Thyroid gland (tissue), 4 donors: ENCODE measurements at regions not wholly inside any gene's neighbourhood (a gene's known extent, or its start where the extent isn't known, plus 50 kb on each side); places are given as distances from the start of the nearest gene placed in this dataset.

ENCODE experiments used
- POLR2A ChIP-seq, 2 donors: fragments of 450-650 bp; IDR thresholded peaks; one replicate each; pipeline ENCODE4 v1.6.1; 2017; ENCODE audit warnings: antibody characterized with exemption in 2 of 2, mild to moderate bottlenecking in 2 of 2, moderate library complexity in 1 of 2
- TF ChIP-seq, protein P1 (sequence below), 6 experiments: fragments of 200-600 bp in 3 of 6; fragments of 450-650 bp in 3 of 6; sonication (generic) in 3 of 6; IDR thresholded peaks; one replicate each; pipeline ENCODE4 v1.5.1; 2016 to 2019; ENCODE audit warnings: antibody characterized with exemption in 6 of 6, mild to moderate bottlenecking in 2 of 6, inconsistent platforms in 1 of 6, moderate library complexity in 1 of 6

DNA sequence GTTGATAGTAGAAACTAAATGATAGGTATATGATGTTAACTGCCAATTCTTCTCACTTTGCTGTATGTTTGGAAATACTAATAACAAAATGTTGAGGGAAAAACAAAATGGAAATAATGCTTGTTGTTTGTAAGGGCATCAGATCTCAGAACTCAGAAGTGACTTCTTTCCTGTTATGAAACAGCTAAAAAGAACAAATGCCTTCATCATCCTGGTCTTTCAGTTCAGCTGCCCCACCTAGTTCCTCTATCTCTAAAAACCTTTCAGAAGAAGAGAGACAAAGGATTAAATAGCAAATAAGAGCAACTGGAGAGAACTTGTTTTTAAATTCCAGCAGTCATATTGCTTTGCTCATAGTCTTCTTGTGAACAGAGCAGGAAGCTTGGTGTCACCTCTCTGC, 345.3 kb upstream of the NCAM1 start:
- TF ChIP-seq, protein P1, sequence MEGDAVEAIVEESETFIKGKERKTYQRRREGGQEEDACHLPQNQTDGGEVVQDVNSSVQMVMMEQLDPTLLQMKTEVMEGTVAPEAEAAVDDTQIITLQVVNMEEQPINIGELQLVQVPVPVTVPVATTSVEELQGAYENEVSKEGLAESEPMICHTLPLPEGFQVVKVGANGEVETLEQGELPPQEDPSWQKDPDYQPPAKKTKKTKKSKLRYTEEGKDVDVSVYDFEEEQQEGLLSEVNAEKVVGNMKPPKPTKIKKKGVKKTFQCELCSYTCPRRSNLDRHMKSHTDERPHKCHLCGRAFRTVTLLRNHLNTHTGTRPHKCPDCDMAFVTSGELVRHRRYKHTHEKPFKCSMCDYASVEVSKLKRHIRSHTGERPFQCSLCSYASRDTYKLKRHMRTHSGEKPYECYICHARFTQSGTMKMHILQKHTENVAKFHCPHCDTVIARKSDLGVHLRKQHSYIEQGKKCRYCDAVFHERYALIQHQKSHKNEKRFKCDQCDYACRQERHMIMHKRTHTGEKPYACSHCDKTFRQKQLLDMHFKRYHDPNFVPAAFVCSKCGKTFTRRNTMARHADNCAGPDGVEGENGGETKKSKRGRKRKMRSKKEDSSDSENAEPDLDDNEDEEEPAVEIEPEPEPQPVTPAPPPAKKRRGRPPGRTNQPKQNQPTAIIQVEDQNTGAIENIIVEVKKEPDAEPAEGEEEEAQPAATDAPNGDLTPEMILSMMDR (IDR thresholded peaks at IDR 0.05): no peak
- TF ChIP-seq POLR2A (IDR thresholded peaks at IDR 0.05): no peak
